Left hindlimb (tissue), 1 donor: ENCODE measurements at regions not wholly inside any gene's neighbourhood (a gene's known extent, or its start where the extent isn't known, plus 50 kb on each side); places are given as distances from the start of the nearest gene placed in this dataset.
"Not testable (repeated sequence)": the region's sequence is repeated elsewhere in the genome, so short reads cannot be mapped to it uniquely, and the experiment has no call there.

Experiments
- DNase-seq: peaks from one replicate; pipeline ENCODE4 v3.0.0-alpha.2; 2018

DNA sequence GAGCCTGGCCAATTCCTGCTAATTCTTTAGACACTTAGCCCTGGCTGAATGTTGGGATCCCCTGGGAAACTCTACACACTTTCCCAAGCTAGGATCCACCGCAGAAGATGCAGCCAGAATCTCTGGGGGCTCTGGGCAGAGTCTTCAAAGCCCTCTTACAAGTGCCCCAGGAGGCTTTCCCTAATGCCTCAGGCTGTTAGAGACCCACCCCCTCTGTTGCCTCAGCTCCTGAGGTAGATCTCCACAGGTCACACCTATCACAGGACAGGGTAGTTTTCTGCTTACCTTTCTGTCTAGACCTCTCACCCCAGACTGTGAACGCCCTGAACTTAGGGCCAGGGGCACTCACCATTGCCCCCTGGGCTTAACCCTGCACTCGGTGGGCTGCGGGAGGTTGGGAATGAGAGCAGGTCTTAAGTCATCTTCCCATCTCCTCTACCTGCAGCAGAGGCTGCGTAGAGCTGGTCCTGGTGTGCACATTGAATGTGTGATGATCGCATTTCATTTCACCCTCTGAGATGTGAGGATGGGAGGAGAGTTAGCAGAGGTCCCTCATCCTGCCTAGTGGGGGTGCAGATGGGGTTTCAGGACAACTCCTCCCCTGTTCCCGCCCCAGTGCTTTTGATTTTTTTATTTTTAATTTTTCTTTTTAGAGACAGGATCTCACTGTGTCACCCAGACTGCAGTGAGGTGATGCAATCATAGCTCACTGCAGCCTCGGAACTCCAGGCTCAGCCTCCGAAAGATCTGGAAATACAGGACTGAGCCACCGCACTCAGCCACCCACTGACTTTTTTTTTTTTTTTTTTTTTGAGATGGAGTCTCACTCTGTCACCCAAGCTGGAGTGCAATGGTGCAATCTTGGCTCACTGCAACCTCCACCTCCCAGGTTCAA, 89.0 kb upstream of the LHX1 start:
- no peak for DNase-seq

DNA sequence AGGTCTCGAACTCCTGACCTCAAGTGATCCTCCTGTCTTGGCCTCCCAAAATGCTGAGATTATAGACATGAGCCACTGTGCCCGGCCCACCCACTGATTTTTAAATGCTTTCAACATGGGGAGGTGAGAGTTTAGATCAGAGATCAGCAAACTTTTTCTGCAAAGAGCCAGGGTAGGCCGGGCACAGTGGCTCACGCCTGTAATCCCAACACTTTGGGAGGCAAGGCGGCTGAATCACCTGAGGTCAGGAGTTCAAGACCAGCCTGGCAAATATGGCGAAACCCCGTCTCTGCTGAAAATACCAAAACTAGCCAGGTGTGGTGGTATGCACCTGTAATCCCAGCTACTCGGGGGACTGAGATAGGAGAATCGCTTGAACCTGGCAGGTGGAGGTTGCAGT, 88.3 kb upstream of the LHX1 start:
- not testable (repeated sequence) for DNase-seq

DNA sequence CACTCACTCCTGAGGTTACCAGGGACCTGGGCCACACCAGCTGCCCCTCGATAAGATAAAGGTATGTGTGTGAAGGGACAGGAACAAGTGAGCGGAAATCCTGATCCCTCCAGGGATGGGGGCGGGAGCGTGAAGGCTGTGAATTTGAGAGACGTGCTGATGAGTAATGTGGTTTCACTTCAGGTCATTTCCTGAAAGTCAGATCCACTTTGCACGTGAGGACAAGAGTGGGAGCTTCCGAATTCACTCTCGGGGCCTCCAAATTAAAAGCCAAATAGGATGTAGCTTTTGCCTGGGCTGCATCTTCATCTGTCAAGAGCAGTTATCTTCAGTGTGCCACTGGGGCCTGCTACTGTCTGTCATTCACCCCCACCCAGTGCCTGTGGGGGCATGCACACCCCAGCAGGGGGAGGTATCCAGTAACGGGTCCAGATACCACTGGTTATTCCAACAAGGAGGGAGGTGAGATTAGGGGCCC, 87.4 kb upstream of the LHX1 start:
- DNase-seq = no peak

GRCh38 chr17:36850790-36851189, 86.5 kb upstream of the LHX1 start:
- DNase-seq = no peak

DNA sequence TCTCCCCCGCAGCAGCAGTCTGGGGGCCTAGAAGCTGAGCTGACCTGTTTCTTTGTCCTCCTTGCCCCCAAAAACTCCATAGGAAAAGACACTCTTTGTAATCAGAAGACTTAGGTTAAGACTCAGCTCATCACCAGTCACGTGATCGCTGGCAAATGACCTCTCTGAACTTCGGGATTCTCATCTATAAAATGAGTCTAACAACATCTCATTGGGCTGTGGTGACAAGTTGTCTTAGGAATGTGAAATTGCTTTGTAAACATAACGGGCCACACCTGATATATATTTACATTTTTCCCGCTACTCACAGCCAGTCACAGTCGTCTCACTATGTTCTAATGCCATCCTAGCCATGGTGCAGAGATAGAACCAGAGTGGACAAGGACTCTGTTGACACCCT, 86.0 kb upstream of the LHX1 start:
- DNase-seq = no peak

DNA sequence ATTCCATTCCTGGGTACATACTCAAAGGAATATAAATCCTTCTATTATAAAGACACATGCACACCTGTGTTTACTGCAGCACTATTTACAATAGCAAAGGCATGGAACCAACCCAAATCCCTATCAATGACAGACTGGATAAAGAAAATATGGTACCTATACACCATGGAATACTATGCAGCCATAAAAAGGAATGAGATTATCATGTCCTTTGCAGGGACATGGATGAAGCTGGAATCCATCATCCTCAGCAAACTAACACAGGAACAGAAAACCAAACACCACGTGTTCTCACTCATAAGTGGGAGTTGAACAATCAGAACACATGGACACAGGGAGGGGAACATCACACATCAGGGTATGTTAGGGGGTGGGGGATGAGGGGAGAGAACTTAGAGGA, 84.8 kb upstream of the LHX1 start:
- DNase-seq = not testable (repeated sequence)

- DNase-seq = no peak
These were observed 82.3 kb upstream of the LHX1 start for GRCh38 chr17:36854982-36855381.

- DNase-seq = no peak
These were observed 81.8 kb upstream of the LHX1 start for GRCh38 chr17:36855459-36855858.

- DNase-seq = no peak
These were observed 81.1 kb upstream of the LHX1 start for GRCh38 chr17:36856222-36856621.

GRCh38 chr17:36856903-36857381, 80.3 kb upstream of the LHX1 start:
- no peak for DNase-seq

DNA sequence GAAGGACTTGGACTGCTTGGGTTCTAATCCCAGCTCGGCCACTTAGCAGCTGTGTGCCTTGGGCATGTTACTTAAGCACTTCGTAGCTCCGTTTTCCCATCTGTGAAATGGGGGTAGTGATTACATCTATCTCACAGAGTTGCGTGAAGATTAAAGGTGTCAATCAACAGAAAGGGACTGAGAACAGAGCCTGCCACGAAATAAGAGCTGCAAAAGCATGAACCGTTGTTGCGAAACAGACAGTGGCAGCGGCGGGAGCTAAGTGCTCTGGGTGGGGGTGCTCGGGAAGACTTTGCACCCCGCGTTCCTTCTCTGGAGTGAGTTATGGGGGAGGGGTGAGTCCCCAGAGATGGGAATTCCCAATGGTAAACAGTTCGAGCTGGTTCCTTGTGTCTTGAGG, 79.6 kb upstream of the LHX1 start:
- no peak for DNase-seq

DNA sequence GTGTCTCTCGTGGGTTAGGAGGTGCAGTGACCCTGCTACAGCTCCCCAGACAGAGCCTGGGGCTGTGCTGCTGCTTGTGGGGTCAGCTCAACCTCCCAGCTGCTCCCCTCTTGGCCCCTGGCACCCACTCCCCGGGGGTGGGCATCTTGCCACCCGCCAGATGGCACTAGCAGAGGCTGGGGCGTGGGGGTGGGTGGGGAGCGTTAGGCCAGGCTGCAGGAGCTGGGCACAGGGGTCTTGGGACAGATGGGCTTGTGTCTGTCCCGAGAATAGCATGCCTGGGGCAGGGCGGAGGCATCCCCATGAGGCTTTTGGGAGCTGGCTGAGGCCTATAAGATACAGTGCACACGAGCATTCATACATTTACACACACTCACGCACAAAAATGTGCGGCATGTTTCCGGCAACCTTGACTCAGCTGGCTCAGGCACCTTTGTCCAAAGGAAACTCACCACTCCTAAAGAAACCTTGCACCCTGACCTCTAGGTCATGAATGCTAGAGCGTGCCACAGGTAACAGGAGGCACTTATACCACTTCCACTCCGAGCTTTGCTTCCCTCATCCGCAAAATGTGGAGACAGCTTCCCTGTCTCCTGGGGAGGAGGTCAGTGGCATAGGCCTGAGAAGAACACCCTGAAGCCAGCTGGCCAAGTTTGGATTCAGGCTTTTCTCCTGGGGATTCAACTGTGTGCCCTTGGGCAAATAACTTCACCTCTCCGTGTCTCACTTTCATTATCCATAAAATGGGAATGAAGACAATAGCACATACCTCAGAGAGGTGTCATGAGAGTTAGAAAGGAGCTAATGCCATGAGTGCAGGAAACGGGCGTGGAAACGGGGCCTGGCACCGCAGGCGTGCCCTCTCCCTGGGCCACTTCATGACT, 78.9 kb upstream of the LHX1 start:
- DNase-seq = no peak

DNA sequence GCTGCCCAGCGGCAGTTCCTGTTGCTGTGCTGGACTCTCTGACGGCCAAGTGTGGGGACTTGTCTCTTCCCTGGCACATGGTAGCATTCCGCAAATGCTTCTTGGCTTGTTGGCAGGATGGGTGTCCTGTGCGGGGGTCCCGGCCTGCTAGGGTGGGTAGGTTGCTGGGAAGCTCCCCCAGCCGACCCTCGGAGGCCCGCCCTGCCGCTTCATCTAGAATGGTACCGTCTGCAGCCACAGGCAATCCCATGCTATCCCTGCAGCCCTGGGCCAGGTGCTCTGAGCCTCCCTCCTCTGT, 78.3 kb upstream of the LHX1 start:
- DNase-seq = no peak

DNA sequence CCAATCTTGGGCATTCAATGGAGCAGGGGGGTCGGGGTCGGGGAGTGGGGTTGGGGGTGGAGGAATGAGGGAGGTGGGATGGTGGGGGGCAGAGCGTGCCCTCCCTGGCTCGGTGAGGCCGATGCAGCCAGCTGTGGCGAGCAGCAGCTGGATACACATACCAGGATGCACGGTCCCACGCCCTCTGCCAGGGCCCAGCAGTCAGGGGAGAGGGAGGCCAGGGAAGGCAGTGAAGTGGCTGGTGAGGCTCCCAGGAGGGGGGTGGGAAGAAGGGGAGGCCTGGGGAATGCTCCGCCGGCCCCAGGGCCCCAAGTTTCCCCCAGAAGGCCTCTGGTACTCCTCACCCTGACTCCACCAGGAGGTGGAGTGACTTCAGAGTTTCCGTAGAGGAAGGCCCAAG, 77.6 kb upstream of the LHX1 start:
- DNase-seq = no peak

GRCh38 chr17:36861531-36861930, 75.7 kb upstream of the LHX1 start:
- DNase-seq = no peak

GRCh38 chr17:36862116-36862920, 75.0 kb upstream of the LHX1 start:
- DNase-seq = no peak

- no peak for DNase-seq
These were observed 74.1 kb upstream of the LHX1 start for GRCh38 chr17:36863131-36863530.

GRCh38 chr17:36863676-36864612, 73.3 kb upstream of the LHX1 start:
- DNase-seq = no peak

DNA sequence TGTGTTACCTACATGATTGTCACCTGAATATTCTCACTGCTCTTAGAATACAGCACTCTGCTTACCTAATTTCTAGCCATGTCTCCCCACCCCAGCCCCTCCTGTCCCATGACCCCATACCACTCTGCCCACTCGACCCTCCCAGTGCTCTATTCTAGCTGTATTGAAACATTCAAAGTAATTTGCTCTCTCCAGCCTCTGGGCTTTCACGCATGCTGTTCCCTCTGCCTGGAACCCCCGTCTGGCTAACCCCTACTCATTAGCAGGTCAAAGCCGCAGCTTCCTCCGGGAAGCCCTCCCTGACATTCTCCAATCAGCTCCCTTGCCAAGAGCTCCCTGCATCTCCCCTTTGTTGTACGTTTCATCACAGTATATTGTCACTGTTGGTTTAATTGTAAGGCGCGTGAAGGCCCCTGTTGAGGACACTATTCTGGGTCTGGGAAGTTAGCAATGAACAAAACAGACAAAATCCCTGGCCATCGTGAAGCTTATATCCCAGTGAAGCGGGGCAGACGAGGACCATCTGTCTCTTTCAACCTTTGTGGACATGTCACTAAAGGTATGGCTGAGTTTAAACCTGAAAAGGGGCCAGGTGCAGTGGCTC, 72.3 kb upstream of the LHX1 start:
- DNase-seq = no peak

- no peak for DNase-seq
These were observed 69.4 kb upstream of the LHX1 start for GRCh38 chr17:36867716-36868341.

DNA sequence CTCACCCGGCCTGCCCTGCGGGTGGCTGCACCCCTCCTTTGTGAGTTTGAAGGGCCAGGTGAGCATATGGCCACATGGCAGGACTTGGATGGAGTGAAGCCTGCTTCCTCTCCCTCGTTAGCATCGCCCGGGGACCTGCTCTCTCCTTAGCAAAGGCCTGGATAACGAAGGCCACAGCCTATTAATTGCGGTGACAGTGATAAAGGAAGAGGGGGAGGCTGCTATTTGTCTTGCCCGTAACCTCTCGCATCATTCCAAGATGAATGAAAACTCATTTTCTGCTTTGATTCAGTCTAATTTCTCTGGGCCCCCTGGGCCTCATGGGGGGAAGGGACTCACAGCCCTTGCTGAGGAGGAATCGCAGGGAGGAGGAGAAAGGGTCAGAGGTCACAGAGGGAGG, 68.5 kb upstream of the LHX1 start:
- DNase-seq = no peak
